ENCODE measurements at regions not wholly inside any gene's neighbourhood (a gene's known extent, or its start where the extent isn't known, plus 50 kb on each side); places are given as distances from the start of the nearest gene placed in this dataset.

DNA sequence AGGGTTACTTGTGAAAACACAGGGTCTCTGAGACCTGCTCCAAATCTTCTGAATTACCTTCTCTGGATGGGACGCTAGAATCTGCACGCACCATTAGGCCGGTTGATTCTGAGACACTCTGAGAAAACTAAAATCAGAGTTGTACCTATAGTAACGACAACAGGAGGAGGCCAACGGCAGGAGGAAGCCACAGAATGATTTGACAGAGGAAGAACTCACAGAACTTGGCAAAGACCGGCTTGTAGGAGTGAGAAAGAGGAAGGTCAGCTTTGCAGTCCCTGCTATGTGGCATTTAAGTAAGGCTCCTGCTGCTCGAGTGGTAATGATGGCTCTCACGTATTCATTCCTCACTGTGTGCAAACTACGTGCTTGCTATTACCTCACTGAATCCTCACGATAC, 483.0 kb downstream of the TMEM114 start:
- ChIA-PET CTCF (no interaction called here), POLR2A (no interaction called here)
- H3K36me3 Mint-ChIP-seq: no peaks in the 10 kb centered on the region
- H3K9me3 Mint-ChIP-seq: peaks cover 5 to 23% (median 11%) of the 10 kb centered on the region in 5 donors
- Histone ChIP-seq H3K27ac (ENCODE audit: low read depth, low read length) (no peak overlapping the region), H3K9me3 (ENCODE audit: low read length) (no peaks in the 10 kb centered on the region), H3K4me1 (ENCODE audit: insufficient read depth, low read length) (no peaks in the 10 kb centered on the region), H3K27me3 (ENCODE audit: insufficient read depth, low read length, poor library complexity, severe bottlenecking) (no peaks in the 10 kb centered on the region), H3K4me3 (ENCODE audit: low read length) (no peak overlapping the region), H3K36me3 (ENCODE audit: insufficient read depth, low read length) (no peaks in the 10 kb centered on the region)
- no peak overlapping the region for H3K4me3 Mint-ChIP-seq
- no peak overlapping the region for H3K27ac Mint-ChIP-seq
- no peaks in the 10 kb centered on the region for H3K4me1 Mint-ChIP-seq
- no peak for DNase-seq
- peaks cover 0 to 3% of the 10 kb centered on the region in 2 donors for H3K27me3 Mint-ChIP-seq

- ChIA-PET POLR2A (no interaction called here), CTCF (no interaction called here)
- Histone ChIP-seq H3K4me3 (ENCODE audit: low read length) (no peak overlapping the region), H3K36me3 (ENCODE audit: insufficient read depth, low read length) (no peaks in the 10 kb centered on the region), H3K27ac (ENCODE audit: low read depth, low read length) (no peak overlapping the region), H3K9me3 (ENCODE audit: low read length) (no peaks in the 10 kb centered on the region), H3K27me3 (ENCODE audit: insufficient read depth, low read length, poor library complexity, severe bottlenecking) (no peaks in the 10 kb centered on the region), H3K4me1 (ENCODE audit: insufficient read depth, low read length) (no peaks in the 10 kb centered on the region)
- Mint-ChIP-seq H3K9me3 (peaks cover 7 to 29% (median 11%) of the 10 kb centered on the region in 5 donors), H3K27me3 (peaks cover 0 to 2% of the 10 kb centered on the region in 2 donors), H3K4me1 (no peaks in the 10 kb centered on the region), H3K4me3 (no peak overlapping the region), H3K27ac (no peak overlapping the region), H3K36me3 (no peaks in the 10 kb centered on the region)
- DNase-seq: no peak
Measured at GRCh38 chr16:8103649-8104289, 486.5 kb downstream of the TMEM114 start.

DNA sequence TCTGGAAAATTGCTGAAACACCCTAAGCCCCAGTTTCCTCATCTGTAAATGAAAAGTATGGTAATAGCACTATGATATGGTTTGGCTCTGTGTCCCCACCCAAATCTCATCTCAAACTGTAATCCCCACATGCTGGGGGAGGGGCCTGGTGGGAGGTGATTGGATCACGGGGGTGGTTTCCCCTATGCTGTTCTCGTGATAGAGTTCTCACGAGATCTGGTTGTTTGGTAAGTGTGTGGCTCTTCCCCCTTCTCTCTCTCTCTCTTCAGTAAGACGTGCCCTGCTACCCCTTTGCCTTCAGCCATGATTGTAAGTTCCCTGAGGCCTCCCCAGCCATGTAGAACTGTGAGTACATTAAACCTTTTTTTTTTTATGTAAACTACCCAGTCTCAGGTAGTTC, 490.7 kb downstream of the TMEM114 start:
- H3K4me3 ChIP-seq (ENCODE audit: low read length): no peak overlapping the region
- no peak overlapping the region for H3K27ac ChIP-seq (ENCODE audit: low read depth, low read length)
- H3K9me3 ChIP-seq (ENCODE audit: low read length): no peaks in the 10 kb centered on the region
- H3K4me3 Mint-ChIP-seq: no peak overlapping the region
- CTCF ChIA-PET: no interaction called here
- no peaks in the 10 kb centered on the region for H3K36me3 ChIP-seq (ENCODE audit: insufficient read depth, low read length)
- H3K9me3 Mint-ChIP-seq: peaks cover 4 to 30% (median 13%) of the 10 kb centered on the region in 5 donors
- no peak for DNase-seq
- POLR2A ChIA-PET: no interaction called here
- H3K27me3 ChIP-seq (ENCODE audit: insufficient read depth, low read length, poor library complexity, severe bottlenecking): no peaks in the 10 kb centered on the region
- H3K4me1 Mint-ChIP-seq: no peaks in the 10 kb centered on the region
- no peak overlapping the region for H3K27ac Mint-ChIP-seq
- no peaks in the 10 kb centered on the region for H3K27me3 Mint-ChIP-seq
- H3K4me1 ChIP-seq (ENCODE audit: insufficient read depth, low read length): no peaks in the 10 kb centered on the region
- no peaks in the 10 kb centered on the region for H3K36me3 Mint-ChIP-seq

GRCh38 chr16:8098947-8099512, 491.3 kb downstream of the TMEM114 start:
- Histone ChIP-seq H3K9me3 (ENCODE audit: low read length) (no peaks in the 10 kb centered on the region), H3K27me3 (ENCODE audit: insufficient read depth, low read length, poor library complexity, severe bottlenecking) (no peaks in the 10 kb centered on the region), H3K27ac (ENCODE audit: low read depth, low read length) (no peak overlapping the region), H3K4me1 (ENCODE audit: insufficient read depth, low read length) (no peaks in the 10 kb centered on the region), H3K36me3 (ENCODE audit: insufficient read depth, low read length) (no peaks in the 10 kb centered on the region), H3K4me3 (ENCODE audit: low read length) (no peak overlapping the region)
- POLR2A ChIA-PET: no interaction called here
- no peaks in the 10 kb centered on the region for H3K4me1 Mint-ChIP-seq
- DNase-seq: no peak
- no peak overlapping the region for H3K4me3 Mint-ChIP-seq
- H3K36me3 Mint-ChIP-seq: no peaks in the 10 kb centered on the region
- H3K27me3 Mint-ChIP-seq: no peaks in the 10 kb centered on the region
- CTCF ChIA-PET: no interaction called here
- H3K9me3 Mint-ChIP-seq: peaks cover 4 to 30% (median 12%) of the 10 kb centered on the region in 5 donors
- no peak overlapping the region for H3K27ac Mint-ChIP-seq

GRCh38 chr16:8096211-8096610, 494.1 kb downstream of the TMEM114 start:
- H3K27me3 Mint-ChIP-seq: peaks cover 0 to 1% of the 10 kb centered on the region in 2 donors
- peaks cover 0 to 2% (median 0%) of the 10 kb centered on the region in 3 donors for H3K36me3 Mint-ChIP-seq
- no peaks in the 10 kb centered on the region for H3K4me1 Mint-ChIP-seq
- DNase-seq: no peak
- CTCF ChIA-PET: no interaction called here
- H3K4me3 Mint-ChIP-seq: no peak overlapping the region
- H3K36me3 ChIP-seq (ENCODE audit: insufficient read depth, low read length): no peaks in the 10 kb centered on the region
- H3K9me3 ChIP-seq (ENCODE audit: low read length): no peaks in the 10 kb centered on the region
- H3K4me1 ChIP-seq (ENCODE audit: insufficient read depth, low read length): no peaks in the 10 kb centered on the region
- H3K9me3 Mint-ChIP-seq: peaks cover 2 to 23% (median 13%) of the 10 kb centered on the region in 5 donors
- H3K27ac ChIP-seq (ENCODE audit: low read depth, low read length): no peak overlapping the region
- H3K27me3 ChIP-seq (ENCODE audit: insufficient read depth, low read length, poor library complexity, severe bottlenecking): no peaks in the 10 kb centered on the region
- H3K4me3 ChIP-seq (ENCODE audit: low read length): no peak overlapping the region
- no peak overlapping the region for H3K27ac Mint-ChIP-seq
- POLR2A ChIA-PET: no interaction called here

GRCh38 chr16:8094696-8095095, 495.6 kb downstream of the TMEM114 start:
- H3K9me3 Mint-ChIP-seq: peaks cover 2 to 21% (median 11%) of the 10 kb centered on the region in 5 donors

DNA sequence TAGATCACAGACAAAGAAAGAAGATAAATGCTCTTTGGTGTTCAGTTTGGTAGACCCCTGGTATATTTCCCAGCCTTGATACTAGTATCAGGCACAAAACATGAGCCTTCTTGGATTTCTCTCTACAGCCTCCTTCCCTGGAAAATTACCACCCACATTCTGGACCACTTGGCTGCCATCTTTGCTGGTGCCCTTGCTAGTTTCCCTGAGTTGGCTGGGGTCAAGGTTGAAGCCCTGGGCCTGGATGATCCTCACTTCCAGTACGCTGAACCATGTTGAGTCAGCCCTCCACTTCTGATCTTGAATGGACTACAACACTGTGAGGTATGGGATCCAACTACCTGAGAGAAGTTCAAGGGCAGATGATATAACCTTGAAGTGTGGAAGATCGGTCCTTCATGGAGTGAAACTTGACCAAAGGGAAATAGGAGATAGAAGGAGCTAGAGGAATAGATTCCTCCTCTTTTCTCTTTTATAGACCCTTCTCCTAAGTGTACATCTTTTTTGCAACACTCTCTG, 501.4 kb downstream of the TMEM114 start:
- H3K27ac Mint-ChIP-seq: no peak overlapping the region
- H3K4me1 ChIP-seq (ENCODE audit: insufficient read depth, low read length): no peaks in the 10 kb centered on the region
- no peak overlapping the region for H3K27ac ChIP-seq (ENCODE audit: low read depth, low read length)
- no peak overlapping the region for H3K4me3 Mint-ChIP-seq
- POLR2A ChIA-PET: no interaction called here
- no peak for DNase-seq
- no peaks in the 10 kb centered on the region for H3K9me3 ChIP-seq (ENCODE audit: low read length)
- CTCF ChIA-PET: no interaction called here
- H3K4me3 ChIP-seq (ENCODE audit: low read length): no peak overlapping the region
- H3K9me3 Mint-ChIP-seq: peaks cover 5 to 27% (median 10%) of the 10 kb centered on the region in 5 donors
- no peaks in the 10 kb centered on the region for H3K36me3 ChIP-seq (ENCODE audit: insufficient read depth, low read length)
- H3K4me1 Mint-ChIP-seq: no peaks in the 10 kb centered on the region
- H3K27me3 ChIP-seq (ENCODE audit: insufficient read depth, low read length, poor library complexity, severe bottlenecking): no peaks in the 10 kb centered on the region
- H3K36me3 Mint-ChIP-seq: peaks cover 0 to 2% (median 0%) of the 10 kb centered on the region in 3 donors
- peaks cover 0 to 1% of the 10 kb centered on the region in 2 donors for H3K27me3 Mint-ChIP-seq

More at GRCh38 chr16:8094696-8095095, 495.6 kb downstream of the TMEM114 start:
- H3K9me3 ChIP-seq (ENCODE audit: low read length): no peaks in the 10 kb centered on the region
- H3K27ac ChIP-seq (ENCODE audit: low read depth, low read length): no peak overlapping the region
- H3K4me1 ChIP-seq (ENCODE audit: insufficient read depth, low read length): no peaks in the 10 kb centered on the region
- Mint-ChIP-seq H3K27me3 (peaks cover 0 to 1% of the 10 kb centered on the region in 2 donors), H3K36me3 (peaks cover 0 to 2% (median 0%) of the 10 kb centered on the region in 3 donors), H3K4me3 (no peak overlapping the region), H3K4me1 (no peaks in the 10 kb centered on the region), H3K27ac (no peak overlapping the region)
- no peaks in the 10 kb centered on the region for H3K36me3 ChIP-seq (ENCODE audit: insufficient read depth, low read length)
- H3K27me3 ChIP-seq (ENCODE audit: insufficient read depth, low read length, poor library complexity, severe bottlenecking): no peaks in the 10 kb centered on the region
- H3K4me3 ChIP-seq (ENCODE audit: low read length): no peak overlapping the region
- DNase-seq: no peak
- CTCF ChIA-PET: no interaction called here
- POLR2A ChIA-PET: no interaction called here

- Histone ChIP-seq H3K27ac (ENCODE audit: low read depth, low read length) (no peak overlapping the region), H3K36me3 (ENCODE audit: insufficient read depth, low read length) (no peaks in the 10 kb centered on the region), H3K9me3 (ENCODE audit: low read length) (no peaks in the 10 kb centered on the region), H3K4me3 (ENCODE audit: low read length) (no peak overlapping the region), H3K27me3 (ENCODE audit: insufficient read depth, low read length, poor library complexity, severe bottlenecking) (no peaks in the 10 kb centered on the region), H3K4me1 (ENCODE audit: insufficient read depth, low read length) (no peaks in the 10 kb centered on the region)
- peaks cover 0 to 2% (median 0%) of the 10 kb centered on the region in 3 donors for H3K36me3 Mint-ChIP-seq
- peaks cover 5 to 35% (median 13%) of the 10 kb centered on the region in 5 donors for H3K9me3 Mint-ChIP-seq
- H3K27me3 Mint-ChIP-seq: peaks cover 0 to 1% of the 10 kb centered on the region in 2 donors
- no peak overlapping the region for H3K27ac Mint-ChIP-seq
- ChIA-PET CTCF (no interaction called here), POLR2A (no interaction called here)
- DNase-seq: no peak
- H3K4me3 Mint-ChIP-seq: no peak overlapping the region
- H3K4me1 Mint-ChIP-seq: no peaks in the 10 kb centered on the region
Measured at GRCh38 chr16:8087597-8088289, 502.6 kb downstream of the TMEM114 start.

All from CD8-positive, alpha-beta memory T cell (primary cell).